Mammary epithelial cell (primary cell): ENCODE measurements at regions not wholly inside any gene's neighbourhood (a gene's known extent, or its start where the extent isn't known, plus 50 kb on each side); places are given as distances from the start of the nearest gene placed in this dataset.

ENCODE experiments used
- EZH2 ChIP-seq: IDR thresholded peaks from 2 replicates; pipeline ENCODE4 v1.6.1; 2012; ENCODE audit warnings: low read length, inconsistent platforms, borderline replicate concordance
- TF ChIP-seq, protein P1 (sequence below), 2 donors: IDR thresholded peaks in 1 of 2; conservative IDR thresholded peaks in 1 of 2; 2 replicates each; pipeline ENCODE4 v1.5.1; 2011 to 2012; ENCODE audit warnings: inconsistent platforms in 2 of 2, low read length in 2 of 2, mild to moderate bottlenecking in 2 of 2, control low read depth in 1 of 2, low read depth in 1 of 2; ENCODE audit not compliant: insufficient read depth in 1 of 2; ENCODE audit errors: extremely low read depth in 1 of 2

DNA sequence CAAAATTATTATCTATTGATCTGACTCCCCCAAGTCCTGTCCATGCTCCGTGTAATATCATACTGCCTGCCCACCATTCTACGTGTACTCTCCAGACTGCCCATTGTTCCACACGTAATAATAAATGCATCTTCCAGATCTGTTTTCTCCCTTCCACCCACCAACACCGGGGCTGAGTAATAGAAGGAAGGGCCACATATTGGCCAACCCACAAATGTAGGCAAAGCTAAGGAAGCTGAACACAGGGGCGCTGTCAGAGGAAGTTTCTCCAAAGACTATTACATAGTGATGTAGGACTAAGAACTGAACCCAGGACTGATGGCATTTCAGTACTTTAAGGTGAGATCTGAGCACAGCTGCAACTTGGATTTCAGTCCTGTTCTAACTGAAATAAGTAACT is 135.8 kb upstream of the GUCY1A1 start:
- TF ChIP-seq, protein P1, sequence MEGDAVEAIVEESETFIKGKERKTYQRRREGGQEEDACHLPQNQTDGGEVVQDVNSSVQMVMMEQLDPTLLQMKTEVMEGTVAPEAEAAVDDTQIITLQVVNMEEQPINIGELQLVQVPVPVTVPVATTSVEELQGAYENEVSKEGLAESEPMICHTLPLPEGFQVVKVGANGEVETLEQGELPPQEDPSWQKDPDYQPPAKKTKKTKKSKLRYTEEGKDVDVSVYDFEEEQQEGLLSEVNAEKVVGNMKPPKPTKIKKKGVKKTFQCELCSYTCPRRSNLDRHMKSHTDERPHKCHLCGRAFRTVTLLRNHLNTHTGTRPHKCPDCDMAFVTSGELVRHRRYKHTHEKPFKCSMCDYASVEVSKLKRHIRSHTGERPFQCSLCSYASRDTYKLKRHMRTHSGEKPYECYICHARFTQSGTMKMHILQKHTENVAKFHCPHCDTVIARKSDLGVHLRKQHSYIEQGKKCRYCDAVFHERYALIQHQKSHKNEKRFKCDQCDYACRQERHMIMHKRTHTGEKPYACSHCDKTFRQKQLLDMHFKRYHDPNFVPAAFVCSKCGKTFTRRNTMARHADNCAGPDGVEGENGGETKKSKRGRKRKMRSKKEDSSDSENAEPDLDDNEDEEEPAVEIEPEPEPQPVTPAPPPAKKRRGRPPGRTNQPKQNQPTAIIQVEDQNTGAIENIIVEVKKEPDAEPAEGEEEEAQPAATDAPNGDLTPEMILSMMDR (conservative IDR thresholded peaks at IDR 0.05 in 1 of 2, IDR thresholded peaks at IDR 0.05 in 1 of 2; ENCODE audit: extremely low read depth in 1 of 2, insufficient read depth in 1 of 2, low read depth in 1 of 2, low read length in 2 of 2), result no peak
- TF ChIP-seq EZH2, result no peak
